Vagina (tissue), 2 donors: ENCODE measurements at regions not wholly inside any gene's neighbourhood (a gene's known extent, or its start where the extent isn't known, plus 50 kb on each side); places are given as distances from the start of the nearest gene placed in this dataset.
A peak's percentile ranks its signal among the peaks of the same experiment; 100 is the strongest.

ENCODE experiments used
- DNase-seq, 2 donors: peaks; one replicate each; pipeline ENCODE4 v3.0.0-alpha.2; 2017; ENCODE audit errors: extremely low spot score in 2 of 2
- H3K27ac ChIP-seq: fragments of 200-600 bp; sonication (generic); one replicate; pipeline ENCODE4 v1.5.1; 2019
- H3K27me3 ChIP-seq: fragments of 200-600 bp; sonication (generic); one replicate; pipeline ENCODE4 v1.5.1; 2019
- H3K36me3 ChIP-seq, 2 donors: fragments of 200-600 bp; sonication (generic); one replicate each; pipeline ENCODE4 v1.5.1; 2017 to 2019
- H3K4me1 ChIP-seq: fragments of 200-600 bp; sonication (generic); one replicate; pipeline ENCODE4 v1.5.1; 2019
- H3K4me3 ChIP-seq, 2 donors: fragments of 200-600 bp; sonication (generic); 1 replicate in 1 of 2; 2 replicates in 1 of 2; pipeline ENCODE4 v1.5.1; 2016 to 2019
- H3K9me3 ChIP-seq: fragments of 200-600 bp; sonication (generic); one replicate; pipeline ENCODE4 v1.5.1; 2019
- CTCF ChIP-seq, 3 experiments: fragments of 450-650 bp in 2 of 3; fragments of 200-600 bp in 1 of 3; sonication (generic) in 1 of 3; IDR thresholded peaks; one replicate each; pipeline ENCODE4 v1.5.1; 2017 to 2019; ENCODE audit warnings: antibody characterized with exemption in 3 of 3, mild to moderate bottlenecking in 2 of 3, moderate library complexity in 2 of 3
- POLR2A ChIP-seq, 2 donors: fragments of 450-650 bp; IDR thresholded peaks; one replicate each; pipeline ENCODE4 v1.6.1; 2017; ENCODE audit warnings: antibody characterized with exemption in 2 of 2, mild to moderate bottlenecking in 2 of 2, moderate library complexity in 2 of 2
- POLR2AphosphoS5 ChIP-seq, 2 donors: sonication (generic); formaldehyde crosslinking; IDR thresholded peaks; one replicate each; pipeline ENCODE4 v1.9.0; 2017; ENCODE audit warnings: antibody characterized with exemption in 2 of 2, mild to moderate bottlenecking in 2 of 2, low read depth in 1 of 2; ENCODE audit not compliant: insufficient read depth in 1 of 2
- intact Hi-C: fragments of 100-400 bp; cut with DNase I; formaldehyde crosslinking; loops from one replicate; pipeline ENCODE4 v1.15.1; 2023

- TF ChIP-seq POLR2AphosphoS5 (IDR thresholded peaks at IDR 0.05; ENCODE audit: insufficient read depth in 1 of 2, low read depth in 1 of 2) (no peak), POLR2A (IDR thresholded peaks at IDR 0.05) (no peak), CTCF (IDR thresholded peaks at IDR 0.05) (no peak)
- H3K4me1 ChIP-seq: no peaks in the 10 kb centered on the region
- H3K36me3 ChIP-seq: no peaks in the 10 kb centered on the region
- intact Hi-C loops: no loop called here
- no peaks in the 10 kb centered on the region for H3K9me3 ChIP-seq
- DNase-seq: peak; percentile 31 to 44
- no peak overlapping the region for H3K4me3 ChIP-seq
- no peak overlapping the region for H3K27ac ChIP-seq
- no peaks in the 10 kb centered on the region for H3K27me3 ChIP-seq
Measured at GRCh38 chr10:130411496-130412085, 275.4 kb downstream of the GLRX3 start.

DNA sequence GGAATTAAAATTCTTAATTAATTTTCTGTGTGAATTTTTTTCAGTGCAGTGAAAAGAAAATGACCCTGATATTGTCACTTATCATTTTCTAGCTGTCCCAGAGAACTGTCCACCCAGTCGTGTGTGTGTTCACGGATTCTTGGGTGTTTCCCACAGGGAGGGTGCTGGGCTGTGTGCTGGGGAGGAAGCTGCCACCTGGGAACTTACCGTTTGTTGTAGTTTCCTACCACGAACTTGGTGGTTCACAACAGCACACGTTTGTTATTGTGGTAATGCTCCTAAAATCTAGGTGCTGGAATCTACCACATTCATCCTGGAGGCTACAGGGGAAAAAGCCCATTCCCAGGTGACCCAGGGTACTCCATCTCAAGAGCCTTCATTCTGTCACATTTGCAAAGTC, 276.1 kb downstream of the GLRX3 start:
- Histone ChIP-seq H3K27me3 (no peaks in the 10 kb centered on the region), H3K36me3 (no peaks in the 10 kb centered on the region), H3K9me3 (no peaks in the 10 kb centered on the region), H3K4me1 (no peaks in the 10 kb centered on the region), H3K4me3 (no peak overlapping the region), H3K27ac (no peak overlapping the region)
- no peak for TF ChIP-seq POLR2AphosphoS5 (IDR thresholded peaks at IDR 0.05; ENCODE audit: insufficient read depth in 1 of 2, low read depth in 1 of 2)
- no peak for TF ChIP-seq CTCF (IDR thresholded peaks at IDR 0.05)
- no peak for TF ChIP-seq POLR2A (IDR thresholded peaks at IDR 0.05)
- peak; percentile 40 to 52 for DNase-seq
- intact Hi-C loops: no loop called here

- Histone ChIP-seq H3K4me3 (no peak overlapping the region), H3K36me3 (no peaks in the 10 kb centered on the region), H3K9me3 (no peaks in the 10 kb centered on the region), H3K27ac (no peak overlapping the region), H3K4me1 (no peaks in the 10 kb centered on the region), H3K27me3 (no peaks in the 10 kb centered on the region)
- DNase-seq: no peak
- no peak for TF ChIP-seq POLR2AphosphoS5 (IDR thresholded peaks at IDR 0.05; ENCODE audit: insufficient read depth in 1 of 2, low read depth in 1 of 2)
- no peak for TF ChIP-seq CTCF (IDR thresholded peaks at IDR 0.05)
- TF ChIP-seq POLR2A (IDR thresholded peaks at IDR 0.05): no peak
- intact Hi-C loops: no loop called here
Measured at GRCh38 chr10:130416334-130417150, 280.4 kb downstream of the GLRX3 start.

- Histone ChIP-seq H3K27ac (no peak overlapping the region), H3K27me3 (no peaks in the 10 kb centered on the region), H3K36me3 (no peaks in the 10 kb centered on the region), H3K9me3 (no peaks in the 10 kb centered on the region), H3K4me1 (no peaks in the 10 kb centered on the region), H3K4me3 (no peak overlapping the region)
- TF ChIP-seq POLR2AphosphoS5 (IDR thresholded peaks at IDR 0.05; ENCODE audit: insufficient read depth in 1 of 2, low read depth in 1 of 2) (no peak), POLR2A (IDR thresholded peaks at IDR 0.05) (no peak), CTCF (IDR thresholded peaks at IDR 0.05) (no peak)
- intact Hi-C loops: no loop called here
- DNase-seq: peak; percentile 22 to 34
Measured at GRCh38 chr10:130418731-130419130, 282.5 kb downstream of the GLRX3 start.

DNA sequence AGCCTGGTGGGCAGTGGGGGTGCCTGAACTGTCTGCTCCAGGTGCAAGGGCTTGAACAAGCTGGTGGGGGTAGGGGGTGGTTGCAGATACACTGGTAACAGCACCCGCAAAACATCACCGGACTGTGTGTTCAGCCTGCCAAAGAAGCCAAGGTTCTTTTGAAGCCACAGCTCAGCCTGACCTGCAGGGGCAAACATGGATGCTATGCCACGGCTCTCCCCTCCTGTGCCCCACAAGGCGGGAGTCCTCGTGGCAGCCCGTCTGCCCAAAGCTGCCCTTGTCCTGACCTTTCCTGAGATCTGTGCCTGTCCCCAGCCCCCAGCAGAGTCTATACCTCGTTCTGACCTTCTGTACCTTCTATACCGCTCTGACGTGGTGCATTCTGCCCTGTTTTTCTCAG, 285.7 kb downstream of the GLRX3 start:
- TF ChIP-seq POLR2AphosphoS5 (IDR thresholded peaks at IDR 0.05; ENCODE audit: insufficient read depth in 1 of 2, low read depth in 1 of 2): no peak
- TF ChIP-seq POLR2A (IDR thresholded peaks at IDR 0.05): no peak
- TF ChIP-seq CTCF (IDR thresholded peaks at IDR 0.05): no peak
- H3K4me3 ChIP-seq: no peak overlapping the region
- no peaks in the 10 kb centered on the region for H3K36me3 ChIP-seq
- H3K9me3 ChIP-seq: no peaks in the 10 kb centered on the region
- no peaks in the 10 kb centered on the region for H3K27me3 ChIP-seq
- H3K27ac ChIP-seq: no peak overlapping the region
- no peaks in the 10 kb centered on the region for H3K4me1 ChIP-seq
- intact Hi-C loops: no loop called here
- DNase-seq: peak; percentile 77 to 93
